HepG2 (cell line): ENCODE measurements at regions not wholly inside any gene's neighbourhood (a gene's known extent, or its start where the extent isn't known, plus 50 kb on each side); places are given as distances from the start of the nearest gene placed in this dataset.

Source experiments
- ATAC-seq: fragments of 200-7000 bp; cut with Tn5 transposase; 3 replicates; pipeline ENCODE4 v1.9.1; 2020; ENCODE audit warnings: mild to moderate bottlenecking, moderate library complexity
- BruUV-seq: library from RNA; stranded (reverse); fragments of 400-500 nt; replicated peaks from 2 replicates; lab custom pipeline; 2021; lab: Mats Ljungman, UMichigan
- CTCF ChIA-PET: fragments of 300-600 bp; formaldehyde crosslinking; extraction: SDS; loops from one replicate; lab custom pipeline; 2021; ENCODE audit warnings: low total read pairs, inconsistent platforms, low intra/inter-chr PET ratio; lab: Yijun Ruan, JAX
- POLR2A ChIA-PET: fragments of 350-600 bp; sonication (Branson Sonifier 250); formaldehyde crosslinking; loops from one replicate; lab custom pipeline; 2020; ENCODE audit warnings: antibody characterized with exemption, inconsistent platforms; lab: Yijun Ruan, JAX
- DNase-seq: peaks from one replicate; pipeline ENCODE4 v3.0.0-alpha.2; 2015; ENCODE audit warnings: low spot score
- FAIRE-seq: peaks from 3 replicates; lab custom pipeline; 2011; peaks lifted over from hg19 to GRCh38; lab: Jason Lieb, UNC
- H2AFZ ChIP-seq: one replicate; pipeline ENCODE4 v1.6.1; 2011; ENCODE audit warnings: low read length, inconsistent platforms
- H3K27ac ChIP-seq: fragments of 300-600 bp; 3 replicates; pipeline ENCODE4 v1.8.0; 2011; ENCODE audit warnings: mixed run types, mild to moderate bottlenecking, mixed read lengths, low read length, inconsistent platforms; ENCODE audit not compliant: insufficient read depth; ENCODE audit errors: extremely low read length
- H3K27me3 ChIP-seq, 2 experiments: fragments of 200-600 bp in 1 of 2; 2 replicates in 1 of 2; 3 replicates in 1 of 2; pipeline versions ENCODE4 v1.6.0 to v1.8.0; 2011; ENCODE audit warnings: low read length in 2 of 2, mild to moderate bottlenecking in 2 of 2, moderate library complexity in 2 of 2, inconsistent platforms in 1 of 2; ENCODE audit not compliant: insufficient read depth in 2 of 2, control insufficient read depth in 1 of 2
- H3K36me3 ChIP-seq, 2 experiments: fragments of 200-600 bp in 1 of 2; replicated peaks in 1 of 2; 2 replicates in 1 of 2; 3 replicates in 1 of 2; pipeline versions ENCODE4 v1.5.1 to v1.8.0; 2011; ENCODE audit warnings: low read length in 2 of 2, inconsistent platforms in 1 of 2; ENCODE audit not compliant: insufficient read depth in 2 of 2, control insufficient read depth in 1 of 2
- H3K4me1 ChIP-seq: 2 replicates; pipeline ENCODE4 v1.5.1; 2012; ENCODE audit warnings: low read length, inconsistent platforms; ENCODE audit not compliant: insufficient read depth
- H3K4me2 ChIP-seq: 2 replicates; pipeline ENCODE4 v1.6.0; 2011; ENCODE audit warnings: low read depth, low read length, inconsistent platforms
- H3K4me3 ChIP-seq, 3 experiments: fragments of 200-600 bp in 1 of 3; sonication (generic), shearing (Covaris generic) in 1 of 3; replicated peaks in 1 of 3; 2 replicates each; pipeline ENCODE4 v1.5.1; 2011 to 2016; ENCODE audit warnings: low read length in 3 of 3, inconsistent platforms in 2 of 3, low read depth in 2 of 3, mild to moderate bottlenecking in 2 of 3, control low read depth in 1 of 3, mixed read lengths in 1 of 3; ENCODE audit not compliant: insufficient read depth in 1 of 3
- H3K79me2 ChIP-seq: one replicate; pipeline ENCODE4 v1.6.1; 2011; ENCODE audit warnings: low read length, inconsistent platforms; ENCODE audit not compliant: insufficient read depth
- H3K9ac ChIP-seq: 2 replicates; pipeline ENCODE4 v1.6.0; 2011; ENCODE audit warnings: mild to moderate bottlenecking, low read depth, low read length, inconsistent platforms; ENCODE audit not compliant: insufficient read depth
- H3K9me3 ChIP-seq: 2 replicates; pipeline ENCODE4 v1.5.1; 2012; ENCODE audit warnings: mild to moderate bottlenecking, low read length
- H4K20me1 ChIP-seq: 2 replicates; pipeline ENCODE4 v1.6.0; 2011; ENCODE audit warnings: inconsistent platforms, mild to moderate bottlenecking, low read length, moderate library complexity; ENCODE audit not compliant: insufficient read depth
- CREB1 ChIP-seq, 2 experiments: fragments of 450-650 bp in 1 of 2; IDR thresholded peaks; 2 replicates each; pipeline ENCODE4 v1.6.1; 2016 to 2017; ENCODE audit warnings: control low read depth in 1 of 2, mild to moderate bottlenecking in 1 of 2, missing compliant biosample characterization in 1 of 2, missing genetic modification characterization in 1 of 2
- DDIT3 ChIP-seq: sonication (generic); formaldehyde crosslinking; IDR thresholded peaks from 2 replicates; pipeline ENCODE4 v1.4.0; 2020; ENCODE audit warnings: mild to moderate bottlenecking, missing genetic modification reagents
- NCOA5 ChIP-seq: sonication (generic); formaldehyde crosslinking; IDR thresholded peaks from 2 replicates; pipeline ENCODE4 v1.4.0; 2020; ENCODE audit warnings: missing genetic modification reagents
- PAX8 ChIP-seq: sonication (generic); formaldehyde crosslinking; IDR thresholded peaks from 2 replicates; pipeline ENCODE4 v1.8.0; 2022; ENCODE audit warnings: mild to moderate bottlenecking, missing genetic modification reagents, borderline replicate concordance
- POGZ ChIP-seq: sonication (generic); formaldehyde crosslinking; IDR thresholded peaks from 2 replicates; pipeline ENCODE4 v1.4.0; 2020; ENCODE audit warnings: mild to moderate bottlenecking, missing genetic modification reagents
- SMAD1 ChIP-seq: sonication (generic); formaldehyde crosslinking; IDR thresholded peaks from 2 replicates; pipeline ENCODE4 v1.4.0; 2020; ENCODE audit warnings: missing genetic modification reagents, low read depth, mild to moderate bottlenecking, borderline replicate concordance
- ZBTB26 ChIP-seq: IDR thresholded peaks from 2 replicates; pipeline ENCODE4 v1.6.1; 2016; ENCODE audit warnings: missing compliant biosample characterization, missing genetic modification reagents, borderline replicate concordance
- ZNF451 ChIP-seq: sonication (generic); formaldehyde crosslinking; IDR thresholded peaks from 2 replicates; pipeline ENCODE4 v1.5.0; 2020; ENCODE audit warnings: mild to moderate bottlenecking, missing genetic modification reagents
- WGBS: methylation state at CpG from one replicate; pipeline ENCODE4 v1.1.6; 2017; ENCODE audit warnings: low lambda C conversion rate; 5-methylcytosine and 5-hydroxymethylcytosine counted together
- in situ Hi-C: cut with HindIII; loops from 2 replicates; pipeline ENCODE4 v1.10.0; 2017; ENCODE audit warnings: low pct_unique_long_range_greater_than_20kb; ENCODE audit not compliant: extremely low pct_ligation_motif_present
- intact Hi-C: fragments of 100-400 bp; cut with micrococcal nuclease; formaldehyde crosslinking; loops from one replicate; pipeline ENCODE4 v1.10.0; 2022; ENCODE audit not compliant: unreplicated experiment

- no peaks in the 10 kb centered on the region; a peak in 1 of 5 replicates for H3K27me3 ChIP-seq
- intact Hi-C loops: no loop called here
- TF ChIP-seq POGZ (CRISPR knock-in tag): no peak
- no peak for TF ChIP-seq ZNF451 (CRISPR knock-in tag)
- TF ChIP-seq, all 625 proteins: peak for 0
- WGBS: 0% methylated on average over 1 of the region's 1 CpG
- H2AFZ ChIP-seq: no peak overlapping the region
- H3K79me2 ChIP-seq: no peaks in the 10 kb centered on the region
- no peak overlapping the region for H3K9ac ChIP-seq
- H3K36me3 ChIP-seq: no peaks in the 10 kb centered on the region
- ATAC-seq (no peak), DNase-seq (no peak), FAIRE-seq (no peak)
- no peaks in the 10 kb centered on the region for H3K4me1 ChIP-seq
- no peak overlapping the region for H3K27ac ChIP-seq
- in situ Hi-C loops: no loop called here
- no peak overlapping the region for H3K4me3 ChIP-seq
- H3K4me2 ChIP-seq: no peak overlapping the region
- H4K20me1 ChIP-seq: no peaks in the 10 kb centered on the region
- CTCF ChIA-PET: no interaction called here
- POLR2A ChIA-PET: no interaction called here
- no TSS peak for BruUV-seq
- H3K9me3 ChIP-seq: no peaks in the 10 kb centered on the region
Measured at GRCh38 chr5:175035882-175036533, 311.6 kb downstream of the MSX2 start.

GRCh38 chr5:175034924-175035323, 310.5 kb downstream of the MSX2 start:
- in situ Hi-C loops (no loop called here), intact Hi-C loops (no loop called here)
- H3K27ac ChIP-seq: no peak overlapping the region
- H2AFZ ChIP-seq: no peak overlapping the region
- H3K36me3 ChIP-seq: no peaks in the 10 kb centered on the region
- H3K4me1 ChIP-seq: no peaks in the 10 kb centered on the region
- H3K9ac ChIP-seq: no peak overlapping the region
- no peak overlapping the region for H3K4me3 ChIP-seq
- no peaks in the 10 kb centered on the region for H3K9me3 ChIP-seq
- DNase-seq (no peak), ATAC-seq (no peak), FAIRE-seq (no peak)
- H3K4me2 ChIP-seq: no peak overlapping the region
- H3K79me2 ChIP-seq: no peaks in the 10 kb centered on the region
- H3K27me3 ChIP-seq: no peaks in the 10 kb centered on the region; a peak in 1 of 5 replicates
- no peaks in the 10 kb centered on the region for H4K20me1 ChIP-seq
- 2% methylated on average over 3 of the region's 3 CpGs for WGBS
- ChIA-PET POLR2A (no interaction called here), CTCF (no interaction called here)
- no TSS peak for BruUV-seq
- TF ChIP-seq NCOA5 (CRISPR knock-in tag) (no peak), SMAD1 (CRISPR knock-in tag) (no peak), ZBTB26 (no peak), CREB1 (IDR thresholded peaks at IDR 0.05) (peak; percentile 88), CREB1 (CRISPR knock-in tag; IDR thresholded peaks at IDR 0.05) (no peak), PAX8 (CRISPR knock-in tag) (no peak), DDIT3 (CRISPR knock-in tag) (no peak)
